H1 (cell line): ENCODE measurements at regions not wholly inside any gene's neighbourhood (a gene's known extent, or its start where the extent isn't known, plus 50 kb on each side); places are given as distances from the start of the nearest gene placed in this dataset.

ENCODE experiments used
- CTCF ChIA-PET: fragments of 300-600 bp; sonication (Branson Sonifier 250); formaldehyde crosslinking; loops from one replicate; lab custom pipeline; 2021; ENCODE audit not compliant: partially characterized antibody; lab: Charles Lee
- POLR2A ChIA-PET: fragments of 300-600 bp; sonication (Branson Sonifier 250); formaldehyde crosslinking; loops from one replicate; lab custom pipeline; 2021; ENCODE audit warnings: inconsistent platforms; ENCODE audit not compliant: partially characterized antibody; lab: Charles Lee
- DNase-seq, 2 experiments: peaks; one replicate each; pipeline versions ENCODE4 v3.0.0 to v3.0.0-alpha.2; 2010 to 2022; ENCODE audit warnings: low spot score in 2 of 2, low read depth in 1 of 2, mixed read lengths in 1 of 2
- FAIRE-seq: peaks from 2 replicates; lab custom pipeline; 2011; peaks lifted over from hg19 to GRCh38; lab: Jason Lieb, UNC
- H2AFZ ChIP-seq: 2 replicates; pipeline ENCODE4 v1.8.1; 2012; ENCODE audit warnings: low read length, inconsistent platforms
- H2AK5ac ChIP-seq: 2 replicates; pipeline ENCODE4 v1.6.1; 2013; ENCODE audit warnings: low read depth, low read length
- H2BK120ac ChIP-seq: replicated peaks from 2 replicates; pipeline ENCODE3; 2013; ENCODE audit warnings: low read depth, low read length, inconsistent platforms
- H2BK12ac ChIP-seq: 2 replicates; pipeline ENCODE4 v1.6.1; 2013; ENCODE audit warnings: low read depth, low read length
- H2BK15ac ChIP-seq: 2 replicates; pipeline ENCODE4 v1.6.1; 2013; ENCODE audit warnings: low read length
- H2BK20ac ChIP-seq: 2 replicates; pipeline ENCODE4 v1.6.1; 2013; ENCODE audit warnings: low read length
- H2BK5ac ChIP-seq: 2 replicates; pipeline ENCODE4 v1.6.1; 2013; ENCODE audit warnings: low read depth, low read length
- H3K14ac ChIP-seq: 2 replicates; pipeline ENCODE4 v1.6.1; 2013; ENCODE audit warnings: inconsistent platforms; ENCODE audit not compliant: insufficient read length
- H3K18ac ChIP-seq: 2 replicates; pipeline ENCODE4 v1.6.1; 2013; ENCODE audit warnings: low read length; ENCODE audit errors: extremely low read depth
- H3K23ac ChIP-seq: 2 replicates; pipeline ENCODE4 v1.6.1; 2013; ENCODE audit warnings: inconsistent platforms; ENCODE audit not compliant: insufficient read length
- H3K23me2 ChIP-seq: 2 replicates; pipeline ENCODE4 v1.6.1; 2013; ENCODE audit warnings: low read depth, low read length
- H3K27ac ChIP-seq: 2 replicates; pipeline ENCODE4 v1.6.1; 2011; ENCODE audit warnings: low read depth, low read length, inconsistent platforms
- H3K27me3 ChIP-seq, 4 experiments: replicated peaks in 1 of 4; 1 replicate in 1 of 4; 2 replicates in 3 of 4; pipeline versions ENCODE4 v1.6.1 to v1.8.1; 2011 to 2013; ENCODE audit warnings: low read length in 3 of 4, mild to moderate bottlenecking in 3 of 4, inconsistent platforms in 2 of 4, mixed read lengths in 2 of 4, moderate library complexity in 1 of 4; ENCODE audit not compliant: control insufficient read depth in 3 of 4, insufficient read depth in 3 of 4; ENCODE audit errors: extremely low read depth in 1 of 4
- H3K36me3 ChIP-seq, 4 experiments: 2 replicates each; pipeline versions ENCODE4 v1.6.1 to v1.8.1; 2011 to 2013; ENCODE audit warnings: mild to moderate bottlenecking in 4 of 4, low read length in 3 of 4, moderate library complexity in 2 of 4, control low read depth in 1 of 4, inconsistent platforms in 1 of 4; ENCODE audit not compliant: insufficient read depth in 4 of 4, control insufficient read depth in 2 of 4
- H3K4ac ChIP-seq: replicated peaks from 2 replicates; pipeline ENCODE3; 2013; ENCODE audit warnings: low read length, low read depth, mixed read lengths, inconsistent platforms; ENCODE audit not compliant: insufficient read length
- H3K4me1 ChIP-seq, 4 experiments: replicated peaks in 1 of 4; 1 replicate in 1 of 4; 2 replicates in 3 of 4; pipeline versions ENCODE4 v1.6.1 to v1.8.1; 2011 to 2013; ENCODE audit warnings: low read length in 3 of 4, inconsistent platforms in 2 of 4, mixed read lengths in 1 of 4; ENCODE audit not compliant: insufficient read depth in 4 of 4, control insufficient read depth in 3 of 4
- H3K4me2 ChIP-seq, 2 experiments: 2 replicates each; pipeline versions ENCODE4 v1.6.1 to v1.8.1; 2011 to 2013; ENCODE audit warnings: low read depth in 2 of 2, low read length in 2 of 2, control low read depth in 1 of 2, inconsistent platforms in 1 of 2, mild to moderate bottlenecking in 1 of 2; ENCODE audit not compliant: insufficient read depth in 1 of 2
- H3K4me3 ChIP-seq, 4 experiments: fragments of 200-600, 300-600 bp in 1 of 4; sonication (generic), shearing (Covaris generic), sonication (Bioruptor Twin) in 1 of 4; 2 replicates each; pipeline versions ENCODE4 v1.5.1 to v1.8.1; 2011 to 2016; ENCODE audit warnings: low read length in 4 of 4, low read depth in 3 of 4, control low read depth in 2 of 4, inconsistent platforms in 2 of 4, mild to moderate bottlenecking in 2 of 4, mixed read lengths in 1 of 4, moderate library complexity in 1 of 4; ENCODE audit not compliant: insufficient read depth in 2 of 4; ENCODE audit errors: extremely low read depth in 1 of 4
- H3K56ac ChIP-seq: replicated peaks from 2 replicates; pipeline ENCODE3; 2013; ENCODE audit warnings: low read depth, mild to moderate bottlenecking, mixed read lengths, low read length, inconsistent platforms; ENCODE audit not compliant: insufficient read length
- H3K79me1 ChIP-seq: 2 replicates; pipeline ENCODE4 v1.6.1; 2013; ENCODE audit warnings: low read depth, low read length, control low read depth
- H3K79me2 ChIP-seq, 2 experiments: 2 replicates each; pipeline versions ENCODE4 v1.6.1 to v1.8.1; 2012 to 2013; ENCODE audit warnings: low read length in 2 of 2, mild to moderate bottlenecking in 2 of 2, inconsistent platforms in 1 of 2; ENCODE audit not compliant: insufficient read depth in 2 of 2, control insufficient read depth in 1 of 2
- H3K9ac ChIP-seq, 4 experiments: replicated peaks in 1 of 4; 1 replicate in 1 of 4; 2 replicates in 3 of 4; pipeline versions ENCODE4 v1.6.1 to v1.8.1; 2011 to 2013; ENCODE audit warnings: low read depth in 3 of 4, low read length in 3 of 4, control low read depth in 2 of 4, mild to moderate bottlenecking in 2 of 4, moderate library complexity in 2 of 4, inconsistent platforms in 1 of 4; ENCODE audit errors: extremely low read depth in 1 of 4
- H3K9me3 ChIP-seq, 2 experiments: 2 replicates each; pipeline versions ENCODE4 v1.6.1 to v1.8.1; 2012 to 2013; ENCODE audit warnings: mild to moderate bottlenecking in 2 of 2, moderate library complexity in 2 of 2, control low read depth in 1 of 2, inconsistent platforms in 1 of 2, low read depth in 1 of 2, low read length in 1 of 2, mixed read lengths in 1 of 2; ENCODE audit not compliant: insufficient read depth in 2 of 2
- H4K20me1 ChIP-seq, 2 experiments: replicated peaks in 1 of 2; 2 replicates each; pipeline versions ENCODE3 to v1.8.1; 2011 to 2013; ENCODE audit warnings: inconsistent platforms in 2 of 2, low read length in 2 of 2, mild to moderate bottlenecking in 1 of 2; ENCODE audit not compliant: insufficient read depth in 2 of 2, control insufficient read depth in 1 of 2
- H4K5ac ChIP-seq: 2 replicates; pipeline ENCODE4 v1.6.1; 2013; ENCODE audit warnings: low read length, low read depth, mixed read lengths, inconsistent platforms; ENCODE audit not compliant: insufficient read length
- H4K8ac ChIP-seq: 2 replicates; pipeline ENCODE4 v1.8.0; 2013; ENCODE audit warnings: mild to moderate bottlenecking, moderate library complexity, low read length, inconsistent platforms; ENCODE audit not compliant: insufficient read depth; ENCODE audit errors: extremely low read depth
- H4K91ac ChIP-seq: replicated peaks from 2 replicates; pipeline ENCODE3; 2013; ENCODE audit warnings: low read length, mixed read lengths, inconsistent platforms; ENCODE audit not compliant: insufficient read length
- PHF8 ChIP-seq: fragments of 200-600 bp; sonication (generic); conservative IDR thresholded peaks from 2 replicates; pipeline ENCODE4 v1.7.1; 2012; ENCODE audit warnings: low read depth, mild to moderate bottlenecking, inconsistent platforms, low read length, moderate library complexity
- SIX5 ChIP-seq: IDR thresholded peaks from 2 replicates; pipeline ENCODE4 v1.6.1; 2011; ENCODE audit warnings: mild to moderate bottlenecking, low read depth, low read length
- SRF ChIP-seq: IDR thresholded peaks from 2 replicates; pipeline ENCODE4 v1.6.1; 2011; ENCODE audit warnings: mild to moderate bottlenecking, low read depth, low read length, moderate library complexity
- TAF7 ChIP-seq: optimal IDR thresholded peaks from 2 replicates; pipeline ENCODE3; 2011; ENCODE audit warnings: low read depth, mild to moderate bottlenecking, inconsistent platforms, low read length, moderate library complexity, borderline replicate concordance
- YY1 ChIP-seq: IDR thresholded peaks from 2 replicates; pipeline ENCODE4 v1.6.1; 2011; ENCODE audit warnings: low read depth, mild to moderate bottlenecking, low read length
- WGBS, 2 experiments: shearing (Covaris generic) in 1 of 2; methylation state at CpG; one replicate each; pipeline versions ENCODE4 v1.1.6 to v1.1.7; 2013 to 2015; ENCODE audit warnings: low lambda C conversion rate in 2 of 2, mixed read lengths in 2 of 2, inconsistent platforms in 1 of 2, low coverage in 1 of 2, missing lambda C conversion rate in 1 of 2; ENCODE audit not compliant: insufficient replicate concordance in 2 of 2, insufficient coverage in 1 of 2, insufficient read length in 1 of 2; ENCODE audit errors: extremely low coverage in 1 of 2, missing lambda C conversion rate in 1 of 2; 5-methylcytosine and 5-hydroxymethylcytosine counted together
- TF ChIP-seq, protein P1 (sequence below): IDR thresholded peaks from 2 replicates; pipeline ENCODE4 v1.6.1; 2011; ENCODE audit warnings: low read depth, mild to moderate bottlenecking, low read length; ENCODE audit not compliant: insufficient read depth

DNA sequence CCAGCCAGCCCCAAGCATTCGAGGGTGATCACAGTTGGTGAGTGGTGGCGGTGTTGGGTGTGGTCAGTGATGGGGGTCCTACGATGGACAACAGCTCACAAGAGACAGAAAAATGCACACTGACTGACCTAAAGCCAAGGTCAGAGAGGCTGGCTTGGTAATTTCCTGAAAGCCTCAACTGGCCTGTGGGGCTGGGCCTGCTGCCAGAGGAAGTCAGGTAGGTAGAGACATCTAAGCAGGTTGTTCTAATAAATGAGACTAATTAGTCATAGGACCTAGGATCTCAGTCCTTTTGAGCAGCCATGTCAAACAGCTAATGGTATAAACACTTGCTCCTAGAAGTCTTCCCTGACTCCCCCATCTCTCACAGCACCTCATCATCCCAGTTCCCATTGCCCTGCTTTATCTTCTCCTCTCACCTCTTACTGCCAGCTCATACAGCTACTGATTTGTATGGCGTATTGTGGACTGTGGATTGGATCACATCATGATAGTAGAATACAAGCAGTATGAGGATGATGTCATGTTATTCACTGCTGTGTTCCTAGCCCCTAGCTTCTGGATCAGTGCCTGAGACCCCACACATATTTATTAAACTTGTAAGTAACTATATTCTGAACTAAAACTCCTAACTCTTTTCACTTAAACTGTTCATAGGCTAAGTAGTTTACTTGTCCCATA is 262.9 kb upstream of the KLHL29 start:
- Histone ChIP-seq H3K23ac (no peak overlapping the region), H4K5ac (no peak overlapping the region), H2BK120ac (no peak overlapping the region), H3K4ac (no peak overlapping the region), H3K4me1 (no peaks in the 10 kb centered on the region), H3K36me3 (no peaks in the 10 kb centered on the region), H4K20me1 (no peaks in the 10 kb centered on the region), H3K79me1 (no peaks in the 10 kb centered on the region), H3K18ac (no peak overlapping the region), H3K27ac (no peak overlapping the region), H3K9ac (no peak overlapping the region), H2BK5ac (no peak overlapping the region), H3K27me3 (no peaks in the 10 kb centered on the region), H3K79me2 (no peaks in the 10 kb centered on the region), H4K91ac (no peak overlapping the region), H3K56ac (no peak overlapping the region), H4K8ac (no peak overlapping the region), H3K14ac (no peak overlapping the region), H3K9me3 (no peaks in the 10 kb centered on the region), H2AK5ac (no peak overlapping the region), H3K4me3 (no peak overlapping the region), H3K4me2 (no peak overlapping the region), H2BK20ac (no peak overlapping the region), H2BK12ac (no peak overlapping the region), H2BK15ac (no peak overlapping the region), H2AFZ (no peak overlapping the region), H3K23me2 (no peaks in the 10 kb centered on the region; the same call in 1 of the 2 replicates)
- DNase-seq (no peak), FAIRE-seq (no peak)
- WGBS, 2 experiments: 90% methylated on average over 4 of the region's 4 CpGs; no CpG with 5 or more reads in 1 of the 2 experiments
- ChIA-PET POLR2A (no interaction called here), CTCF (interaction anchor here (0.8 kb wide), 1 partner anchor 10 kb away, joined by 3 read pairs; no protein-coding TSS in a partner anchor)
- TF ChIP-seq SIX5: no peak
- TF ChIP-seq SRF: no peak
- TF ChIP-seq TAF7: no peak
- TF ChIP-seq YY1: no peak
- no peak for TF ChIP-seq PHF8
- TF ChIP-seq, protein P1, sequence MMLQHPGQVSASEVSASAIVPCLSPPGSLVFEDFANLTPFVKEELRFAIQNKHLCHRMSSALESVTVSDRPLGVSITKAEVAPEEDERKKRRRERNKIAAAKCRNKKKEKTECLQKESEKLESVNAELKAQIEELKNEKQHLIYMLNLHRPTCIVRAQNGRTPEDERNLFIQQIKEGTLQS: no peak
